ENCODE measurements at regions not wholly inside any gene's neighbourhood (a gene's known extent, or its start where the extent isn't known, plus 50 kb on each side); places are given as distances from the start of the nearest gene placed in this dataset.

GRCh38 chr14:101182476-101182875, 279.0 kb upstream of the RTL1 start:
- no peak overlapping the region for H3K27ac ChIP-seq (ENCODE audit: low read depth in 1 of 2, low read length in 2 of 2)
- H3K9me3 ChIP-seq (replicated peaks in 1 of 2; ENCODE audit: control insufficient read depth in 1 of 2, insufficient read depth in 1 of 2, low read length in 2 of 2): peaks cover 0 to 6% of the 10 kb centered on the region in 2 donors
- intact Hi-C loops (cut with micrococcal nuclease): no loop called here
- Mint-ChIP-seq H3K36me3 (no peaks in the 10 kb centered on the region), H3K27me3 (ENCODE audit: low read depth in 3 of 3) (peaks cover 3 to 6% (median 6%) of the 10 kb centered on the region in 3 donors), H3K9me3 (peaks cover 0 to 10% (median 2%) of the 10 kb centered on the region in 7 donors), H3K4me3 (no peak overlapping the region), H3K4me1 (no peaks in the 10 kb centered on the region), H3K27ac (no peak overlapping the region)
- H3K4me2 ChIP-seq (replicated peaks; ENCODE audit: extremely low read depth, low read length, poor library complexity, severe bottlenecking): no peak overlapping the region
- no peak for TF ChIP-seq CTCF (IDR thresholded peaks at IDR 0.05)
- no peaks in the 10 kb centered on the region for H3K36me3 ChIP-seq (replicated peaks in 1 of 2; ENCODE audit: control insufficient read depth in 1 of 2, insufficient read depth in 2 of 2, low read length in 2 of 2)
- H3K27me3 ChIP-seq (ENCODE audit: control insufficient read depth in 2 of 2, insufficient read depth in 2 of 2, low read length in 2 of 2): no peaks in the 10 kb centered on the region
- no peaks in the 10 kb centered on the region for H4K20me1 ChIP-seq (ENCODE audit: insufficient read depth, low read length)
- H3K79me2 ChIP-seq (ENCODE audit: insufficient read depth, low read length): no peaks in the 10 kb centered on the region
- WGBS (ENCODE audit: insufficient coverage): 100% methylated on average over 2 of the region's 5 CpGs
- no peak overlapping the region for H3K4me3 ChIP-seq (replicated peaks in 1 of 3; ENCODE audit: low read depth in 2 of 3, low read length in 3 of 3)
- H2AFZ ChIP-seq (ENCODE audit: insufficient read depth, low read depth, low read length, poor library complexity, severe bottlenecking): no peak overlapping the region
- H3K4me1 ChIP-seq (ENCODE audit: control insufficient read depth in 1 of 2, insufficient read depth in 2 of 2, low read length in 2 of 2): no peaks in the 10 kb centered on the region
- no peak for DNase-seq
- no peak overlapping the region for H3K9ac ChIP-seq (ENCODE audit: insufficient read depth, low read length, poor library complexity, severe bottlenecking)

GRCh38 chr14:101183376-101184103, 280.0 kb upstream of the RTL1 start:
- Mint-ChIP-seq H3K36me3 (no peaks in the 10 kb centered on the region), H3K27me3 (ENCODE audit: low read depth in 3 of 3) (peaks cover 3 to 7% (median 4%) of the 10 kb centered on the region in 3 donors), H3K9me3 (peaks cover 0 to 10% (median 2%) of the 10 kb centered on the region in 7 donors), H3K27ac (no peak overlapping the region), H3K4me3 (no peak overlapping the region), H3K4me1 (no peaks in the 10 kb centered on the region)
- Histone ChIP-seq H3K36me3 (replicated peaks in 1 of 2; ENCODE audit: control insufficient read depth in 1 of 2, insufficient read depth in 2 of 2, low read length in 2 of 2) (no peaks in the 10 kb centered on the region), H4K20me1 (ENCODE audit: insufficient read depth, low read length) (no peaks in the 10 kb centered on the region), H3K4me1 (ENCODE audit: control insufficient read depth in 1 of 2, insufficient read depth in 2 of 2, low read length in 2 of 2) (no peaks in the 10 kb centered on the region), H2AFZ (ENCODE audit: insufficient read depth, low read depth, low read length, poor library complexity, severe bottlenecking) (no peak overlapping the region), H3K27ac (ENCODE audit: low read depth in 1 of 2, low read length in 2 of 2) (no peak overlapping the region), H3K4me3 (replicated peaks in 1 of 3; ENCODE audit: low read depth in 2 of 3, low read length in 3 of 3) (no peak overlapping the region), H3K4me2 (replicated peaks; ENCODE audit: extremely low read depth, low read length, poor library complexity, severe bottlenecking) (no peak overlapping the region), H3K27me3 (ENCODE audit: control insufficient read depth in 2 of 2, insufficient read depth in 2 of 2, low read length in 2 of 2) (no peaks in the 10 kb centered on the region), H3K9me3 (replicated peaks in 1 of 2; ENCODE audit: control insufficient read depth in 1 of 2, insufficient read depth in 1 of 2, low read length in 2 of 2) (peaks cover 0 to 6% of the 10 kb centered on the region in 2 donors), H3K9ac (ENCODE audit: insufficient read depth, low read length, poor library complexity, severe bottlenecking) (no peak overlapping the region), H3K79me2 (ENCODE audit: insufficient read depth, low read length) (no peaks in the 10 kb centered on the region)
- intact Hi-C loops (cut with micrococcal nuclease): no loop called here
- TF ChIP-seq CTCF (IDR thresholded peaks at IDR 0.05): no peak
- WGBS (ENCODE audit: insufficient coverage): 92% methylated on average over 21 of the region's 23 CpGs
- no peak for DNase-seq

Data from CD14-positive monocyte (primary cell).